ENCODE measurements at regions not wholly inside any gene's neighbourhood (a gene's known extent, or its start where the extent isn't known, plus 50 kb on each side); places are given as distances from the start of the nearest gene placed in this dataset.

- no peaks in the 10 kb centered on the region for H3K9me3 ChIP-seq
- intact Hi-C loops (cut with DNase I; ENCODE audit: low total_unique reads), result no loop called here
- WGBS, 5 donors, result 86 to 95% (median 92%) methylated on average over 7 to 11 of the region's 11 CpGs
- H3K4me1 ChIP-seq, result peaks cover 0 to 8% (median 0%) of the 10 kb centered on the region in 4 donors
- peak in 1 of 2 donors; percentile 20 for DNase-seq
- TF ChIP-seq CTCF (IDR thresholded peaks at IDR 0.05) (no peak), EP300 (IDR thresholded peaks at IDR 0.05) (no peak), POLR2AphosphoS5 (IDR thresholded peaks at IDR 0.05) (no peak), POLR2A (IDR thresholded peaks at IDR 0.05) (no peak)
- H3K27ac ChIP-seq, result no peak overlapping the region
- H3K36me3 ChIP-seq, result no peaks in the 10 kb centered on the region
- peaks cover 0 to 68% (median 9%) of the 10 kb centered on the region in 3 donors for H3K27me3 ChIP-seq
- H3K4me3 ChIP-seq, result no peak overlapping the region
Observed at GRCh38 chr5:1726469-1726865, 73.2 kb downstream of the MRPL36 start.

GRCh38 chr5:1725641-1726468 is 73.8 kb downstream of the MRPL36 start:
- WGBS, 5 donors, result 56 to 66% (median 65%) methylated on average over 26 to 41 of the region's 41 CpGs
- Histone ChIP-seq H3K4me3 (no peak overlapping the region), H3K36me3 (no peaks in the 10 kb centered on the region), H3K27me3 (peaks cover 0 to 62% (median 9%) of the 10 kb centered on the region in 3 donors), H3K27ac (no peak overlapping the region), H3K9me3 (no peaks in the 10 kb centered on the region), H3K4me1 (peaks cover 0 to 8% (median 0%) of the 10 kb centered on the region in 4 donors)
- intact Hi-C loops (cut with DNase I; ENCODE audit: low total_unique reads), result no loop called here
- DNase-seq, result peak in 1 of 2 donors; percentile 22
- no peak for TF ChIP-seq POLR2A (IDR thresholded peaks at IDR 0.05)
- no peak for TF ChIP-seq EP300 (IDR thresholded peaks at IDR 0.05)
- no peak for TF ChIP-seq CTCF (IDR thresholded peaks at IDR 0.05)
- TF ChIP-seq POLR2AphosphoS5 (IDR thresholded peaks at IDR 0.05), result no peak

GRCh38 chr5:1724822-1725602 is 74.6 kb downstream of the MRPL36 start:
- TF ChIP-seq POLR2AphosphoS5 (IDR thresholded peaks at IDR 0.05) (no peak), POLR2A (IDR thresholded peaks at IDR 0.05) (no peak), CTCF (IDR thresholded peaks at IDR 0.05) (no peak), EP300 (IDR thresholded peaks at IDR 0.05) (no peak)
- H3K9me3 ChIP-seq, result peaks cover 0 to 7% (median 5%) of the 10 kb centered on the region in 4 donors
- WGBS, 5 donors, result 29 to 58% (median 53%) methylated on average over 21 to 41 of the region's 41 CpGs
- H3K36me3 ChIP-seq, result no peaks in the 10 kb centered on the region
- peaks cover 0 to 60% (median 9%) of the 10 kb centered on the region in 3 donors for H3K27me3 ChIP-seq
- intact Hi-C loops (cut with DNase I; ENCODE audit: low total_unique reads), result no loop called here
- no peak overlapping the region for H3K27ac ChIP-seq
- peak; percentile 13 to 55 for DNase-seq
- peaks cover 0 to 8% (median 0%) of the 10 kb centered on the region in 4 donors for H3K4me1 ChIP-seq
- peak overlapping the region in 1 of 4 donors; percentile 4 for H3K4me3 ChIP-seq
